WTC11 (cell line): ENCODE measurements at regions not wholly inside any gene's neighbourhood (a gene's known extent, or its start where the extent isn't known, plus 50 kb on each side); places are given as distances from the start of the nearest gene placed in this dataset.
"Not testable (repeated sequence)": the region's sequence is repeated elsewhere in the genome, so short reads cannot be mapped to it uniquely, and the experiment has no call there.

Source experiments
- ATAC-seq: fragments of 200-7000 bp; cut with Tn5 transposase; 2 replicates; pipeline ENCODE4 v1.10.0; 2021; ENCODE audit warnings: mild to moderate bottlenecking, moderate library complexity
- CTCF ChIA-PET: fragments of 300-600 bp; sonication (Branson Sonifier 250); formaldehyde crosslinking; loops from one replicate; lab custom pipeline; 2021; ENCODE audit warnings: antibody characterized with exemption; lab: Charles Lee
- POLR2A ChIA-PET: fragments of 350-600 bp; sonication (Branson Sonifier 250); formaldehyde crosslinking; loops from one replicate; lab custom pipeline; 2021; ENCODE audit warnings: antibody characterized with exemption; lab: Charles Lee
- DNase-seq: peaks from one replicate; pipeline ENCODE4 v3.0.0; 2021; ENCODE audit warnings: low spot score
- H3K27ac Mint-ChIP-seq: 2 replicates; pipeline ENCODE4 v1.8.0; 2021; ENCODE audit warnings: mixed read lengths
- H3K27me3 Mint-ChIP-seq: 2 replicates; pipeline ENCODE4 v1.8.0; 2021; ENCODE audit warnings: low read depth, mild to moderate bottlenecking, moderate library complexity, mixed read lengths
- H3K36me3 Mint-ChIP-seq: 2 replicates; pipeline ENCODE4 v1.8.0; 2021; ENCODE audit warnings: mixed read lengths
- H3K4me1 Mint-ChIP-seq: 2 replicates; pipeline ENCODE4 v1.8.0; 2022; ENCODE audit warnings: mixed read lengths
- H3K4me3 Mint-ChIP-seq: 2 replicates; pipeline ENCODE4 v1.8.0; 2021; ENCODE audit warnings: mild to moderate bottlenecking, moderate library complexity, mixed read lengths
- H3K9me3 Mint-ChIP-seq: 2 replicates; pipeline ENCODE4 v1.8.0; 2021; ENCODE audit warnings: mixed read lengths
- ELF4 ChIP-seq: sonication (generic); formaldehyde crosslinking; IDR thresholded peaks from 2 replicates; pipeline ENCODE4 v1.8.1; 2022; ENCODE audit warnings: low read depth, mild to moderate bottlenecking, moderate library complexity, missing genetic modification reagents
- FOXJ3 ChIP-seq: sonication (generic); formaldehyde crosslinking; IDR thresholded peaks from 2 replicates; pipeline ENCODE4 v1.9.0; 2021; ENCODE audit warnings: missing genetic modification reagents, mild to moderate bottlenecking, borderline replicate concordance
- HMGA2 ChIP-seq: fragments of 250-450 bp; sonication (Bioruptor Pico); IDR thresholded peaks from 2 replicates; pipeline ENCODE4 v1.4.0; 2021; ENCODE audit warnings: mild to moderate bottlenecking, moderate library complexity
- NFE2L1 ChIP-seq: sonication (generic); formaldehyde crosslinking; IDR thresholded peaks from 2 replicates; pipeline ENCODE4 v1.8.1; 2023; ENCODE audit warnings: missing genetic modification reagents
- RORB ChIP-seq: fragments of 250-450 bp; sonication (Bioruptor Pico); IDR thresholded peaks from 2 replicates; pipeline ENCODE4 v1.9.0; 2021; ENCODE audit warnings: mild to moderate bottlenecking
- SOX15 ChIP-seq: fragments of 250-450 bp; sonication (Bioruptor Pico); IDR thresholded peaks from 2 replicates; pipeline ENCODE4 v1.9.0; 2021; ENCODE audit warnings: mild to moderate bottlenecking
- TP53 ChIP-seq: sonication (generic); formaldehyde crosslinking; IDR thresholded peaks from 2 replicates; pipeline ENCODE4 v1.8.1; 2023; ENCODE audit warnings: mild to moderate bottlenecking, missing genetic modification reagents
- ZNF232 ChIP-seq: sonication (generic); formaldehyde crosslinking; IDR thresholded peaks from 2 replicates; pipeline ENCODE4 v1.8.0; 2022; ENCODE audit warnings: mild to moderate bottlenecking, missing genetic modification reagents
- TF ChIP-seq, protein P1 (sequence below): sonication (generic); formaldehyde crosslinking; IDR thresholded peaks from 2 replicates; pipeline ENCODE4 v1.8.1; 2022; ENCODE audit warnings: mild to moderate bottlenecking, moderate library complexity, missing genetic modification reagents
- TF ChIP-seq, protein P2 (sequence below): fragments of 250-450 bp; sonication (Bioruptor Pico); IDR thresholded peaks from 2 replicates; pipeline ENCODE4 v2.1.2; 2022; ENCODE audit warnings: mild to moderate bottlenecking, moderate library complexity
- TF ChIP-seq, protein P3 (sequence below): sonication (generic); formaldehyde crosslinking; IDR thresholded peaks from 2 replicates; pipeline ENCODE4 v1.8.1; 2023; ENCODE audit warnings: mild to moderate bottlenecking, missing genetic modification reagents
- TF ChIP-seq, protein P4 (sequence below): sonication (generic); formaldehyde crosslinking; IDR thresholded peaks from 2 replicates; pipeline ENCODE4 v1.8.1; 2023; ENCODE audit warnings: mild to moderate bottlenecking, missing genetic modification reagents, moderate library complexity
- TF ChIP-seq, protein P5 (sequence below): sonication (generic); formaldehyde crosslinking; IDR thresholded peaks from 2 replicates; pipeline ENCODE4 v1.8.0; 2022; ENCODE audit warnings: mild to moderate bottlenecking, missing genetic modification reagents
- TF ChIP-seq, protein P6 (sequence below): sonication (generic); formaldehyde crosslinking; IDR thresholded peaks from 2 replicates; pipeline ENCODE4 v1.8.1; 2023; ENCODE audit warnings: mild to moderate bottlenecking, missing genetic modification reagents, moderate library complexity

DNA sequence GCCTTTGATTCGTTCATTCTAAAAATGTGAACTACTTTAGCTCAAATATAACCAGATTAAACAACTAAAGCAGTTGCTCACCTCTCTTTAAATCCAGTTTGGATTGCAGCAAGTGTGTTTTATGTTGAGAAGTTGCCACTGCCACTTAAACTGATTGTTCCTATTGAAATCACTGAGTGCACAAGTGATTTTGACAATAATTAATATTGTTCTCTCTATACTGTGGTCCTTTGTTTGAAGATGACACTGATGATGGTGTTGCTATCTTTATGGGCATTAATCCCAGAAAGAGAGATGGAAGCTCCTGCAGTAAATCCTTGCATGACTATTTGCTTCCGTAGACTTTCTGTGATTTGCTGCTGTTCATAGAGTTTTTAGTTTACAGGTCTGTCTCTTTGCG is 251.4 kb upstream of the ZEB2 start:
- Mint-ChIP-seq H3K27ac (no peak overlapping the region), H3K9me3 (no peaks in the 10 kb centered on the region), H3K36me3 (no peaks in the 10 kb centered on the region), H3K4me3 (no peak overlapping the region), H3K27me3 (no peaks in the 10 kb centered on the region), H3K4me1 (peaks cover 18% of the 10 kb centered on the region)
- no peak for DNase-seq
- POLR2A ChIA-PET, result no interaction called here
- no peak for TF ChIP-seq ZNF232 (CRISPR knock-in tag)
- TF ChIP-seq, protein P1, sequence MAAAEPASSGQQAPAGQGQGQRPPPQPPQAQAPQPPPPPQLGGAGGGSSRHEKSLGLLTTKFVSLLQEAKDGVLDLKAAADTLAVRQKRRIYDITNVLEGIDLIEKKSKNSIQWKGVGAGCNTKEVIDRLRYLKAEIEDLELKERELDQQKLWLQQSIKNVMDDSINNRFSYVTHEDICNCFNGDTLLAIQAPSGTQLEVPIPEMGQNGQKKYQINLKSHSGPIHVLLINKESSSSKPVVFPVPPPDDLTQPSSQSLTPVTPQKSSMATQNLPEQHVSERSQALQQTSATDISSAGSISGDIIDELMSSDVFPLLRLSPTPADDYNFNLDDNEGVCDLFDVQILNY (CRISPR knock-in tag), result no peak
- no peak for TF ChIP-seq ELF4 (CRISPR knock-in tag)
- CTCF ChIA-PET, result no interaction called here
- ATAC-seq, result no peak

DNA sequence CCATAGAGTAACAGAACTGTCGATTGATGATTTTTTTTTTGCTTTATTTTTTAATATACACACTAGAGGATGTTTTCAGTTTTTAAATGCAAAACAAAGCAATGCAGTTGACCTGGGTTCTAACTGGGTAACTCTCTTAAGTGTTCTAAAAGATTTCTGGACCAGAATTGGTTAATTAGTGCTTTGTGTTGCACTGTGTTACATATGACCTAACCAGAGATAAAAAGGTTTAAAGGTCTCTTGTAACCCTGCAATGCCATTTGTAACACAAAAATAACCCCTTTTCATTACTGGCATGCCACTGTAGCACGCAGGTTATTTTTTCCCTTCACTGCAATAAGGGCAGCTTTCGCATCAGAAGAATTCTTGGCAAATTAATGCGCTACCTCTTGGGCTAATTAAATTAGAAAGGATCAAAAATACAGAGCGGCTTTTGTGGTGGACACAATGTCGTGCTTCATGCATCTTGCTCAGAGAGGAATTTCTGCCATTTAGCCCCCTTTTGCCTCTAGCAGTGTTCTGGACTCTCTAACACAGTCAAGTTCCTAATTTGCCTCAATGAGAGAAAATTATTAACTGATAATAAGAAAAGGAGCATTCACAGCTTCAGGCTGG is 250.8 kb upstream of the ZEB2 start:
- H3K9me3 Mint-ChIP-seq, result no peaks in the 10 kb centered on the region
- no peaks in the 10 kb centered on the region for H3K36me3 Mint-ChIP-seq
- H3K4me1 Mint-ChIP-seq, result peaks cover 15% of the 10 kb centered on the region
- TF ChIP-seq, protein P2, sequence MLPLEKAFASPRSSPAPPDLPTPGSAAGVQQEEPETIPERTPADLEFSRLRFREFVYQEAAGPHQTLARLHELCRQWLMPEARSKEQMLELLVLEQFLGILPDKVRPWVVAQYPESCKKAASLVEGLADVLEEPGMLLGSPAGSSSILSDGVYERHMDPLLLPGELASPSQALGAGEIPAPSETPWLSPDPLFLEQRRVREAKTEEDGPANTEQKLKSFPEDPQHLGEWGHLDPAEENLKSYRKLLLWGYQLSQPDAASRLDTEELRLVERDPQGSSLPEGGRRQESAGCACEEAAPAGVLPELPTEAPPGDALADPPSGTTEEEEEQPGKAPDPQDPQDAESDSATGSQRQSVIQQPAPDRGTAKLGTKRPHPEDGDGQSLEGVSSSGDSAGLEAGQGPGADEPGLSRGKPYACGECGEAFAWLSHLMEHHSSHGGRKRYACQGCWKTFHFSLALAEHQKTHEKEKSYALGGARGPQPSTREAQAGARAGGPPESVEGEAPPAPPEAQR (CRISPR knock-in tag), result no peak
- TF ChIP-seq, protein P1 (CRISPR knock-in tag), result no peak
- no peak for TF ChIP-seq TP53 (CRISPR knock-in tag)
- no peak for TF ChIP-seq SOX15 (CRISPR knock-in tag)
- ChIA-PET CTCF (no interaction called here), POLR2A (no interaction called here)
- ATAC-seq, result no peak
- H3K27ac Mint-ChIP-seq, result no peak overlapping the region
- no peak for DNase-seq
- no peak overlapping the region for H3K4me3 Mint-ChIP-seq
- no peaks in the 10 kb centered on the region for H3K27me3 Mint-ChIP-seq

DNA sequence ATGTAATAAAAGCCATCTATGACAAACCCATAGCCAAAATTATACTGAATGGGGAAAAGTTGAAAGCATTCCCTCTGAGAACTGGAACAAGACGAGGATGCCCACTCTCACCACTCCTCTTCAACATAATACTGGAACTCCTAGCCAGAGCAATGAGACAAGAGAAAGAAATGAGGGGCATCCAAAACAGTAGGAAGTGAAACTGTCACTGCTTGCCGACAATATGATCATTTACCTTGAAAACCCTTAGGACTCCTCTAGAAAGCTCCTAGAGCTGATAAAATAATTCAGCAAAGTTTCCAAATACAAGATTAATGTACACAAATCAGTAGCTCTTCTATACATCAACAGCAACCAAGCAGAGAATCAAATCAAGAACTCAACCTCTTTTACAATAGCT is 241.0 kb upstream of the ZEB2 start:
- DNase-seq, H3K27me3 Mint-ChIP-seq, CTCF ChIA-PET, H3K4me1 Mint-ChIP-seq, H3K36me3 Mint-ChIP-seq, H3K27ac Mint-ChIP-seq, POLR2A ChIA-PET, H3K4me3 Mint-ChIP-seq, ATAC-seq: not testable (repeated sequence)
- peaks cover 11% of the 10 kb centered on the region; the same call in 1 of the 2 replicates for H3K9me3 Mint-ChIP-seq

DNA sequence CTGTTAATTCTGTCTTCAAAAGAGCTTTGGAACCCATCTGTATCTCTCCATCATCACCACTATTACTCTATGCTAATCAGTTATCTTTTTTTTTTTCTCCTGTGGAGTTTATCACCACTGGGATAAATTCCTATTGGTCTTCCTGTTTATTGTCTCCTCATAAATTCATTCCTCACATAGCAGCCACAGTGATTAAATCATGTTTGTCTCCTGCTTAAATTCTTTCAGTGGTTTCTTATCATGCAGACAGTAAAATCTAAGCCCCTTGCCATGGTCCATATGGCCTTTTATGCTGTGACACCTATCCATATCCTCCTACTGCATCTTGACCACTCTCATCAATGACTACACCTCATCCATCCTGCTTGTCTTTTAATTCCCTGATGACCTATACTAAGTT is 239.8 kb upstream of the ZEB2 start:
- Mint-ChIP-seq H3K4me1 (peaks cover 11% of the 10 kb centered on the region), H3K27ac (no peak overlapping the region)

DNA sequence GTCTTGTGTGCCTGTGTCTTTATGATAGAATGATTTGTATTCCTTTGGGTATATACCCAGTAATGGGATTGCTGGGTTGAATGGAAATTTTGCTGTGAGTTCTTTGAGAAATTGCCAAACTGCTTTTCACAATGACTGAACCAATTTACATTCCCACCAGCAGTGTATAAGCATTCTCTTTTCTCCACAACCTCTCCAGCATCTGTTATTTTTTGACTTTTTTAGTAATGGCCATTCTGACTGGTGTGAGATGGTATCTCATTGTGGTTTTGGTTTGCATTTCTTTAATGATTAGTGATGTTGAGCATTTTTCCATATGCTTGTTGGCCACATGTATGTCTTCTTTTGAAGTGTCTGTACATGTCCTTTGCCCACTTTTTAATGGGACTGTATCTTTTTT is 238.3 kb upstream of the ZEB2 start:
- CTCF ChIA-PET, H3K4me3 Mint-ChIP-seq, ATAC-seq, H3K27ac Mint-ChIP-seq, H3K36me3 Mint-ChIP-seq, H3K27me3 Mint-ChIP-seq, POLR2A ChIA-PET, DNase-seq: not testable (repeated sequence)
- Mint-ChIP-seq H3K9me3 (peaks cover 11% of the 10 kb centered on the region; the same call in 1 of the 2 replicates), H3K4me1 (peaks cover 11% of the 10 kb centered on the region)

More for the DNA sequence above, 239.8 kb upstream of the ZEB2 start:
- no peak for TF ChIP-seq RORB (CRISPR knock-in tag)
- TF ChIP-seq, protein P3, sequence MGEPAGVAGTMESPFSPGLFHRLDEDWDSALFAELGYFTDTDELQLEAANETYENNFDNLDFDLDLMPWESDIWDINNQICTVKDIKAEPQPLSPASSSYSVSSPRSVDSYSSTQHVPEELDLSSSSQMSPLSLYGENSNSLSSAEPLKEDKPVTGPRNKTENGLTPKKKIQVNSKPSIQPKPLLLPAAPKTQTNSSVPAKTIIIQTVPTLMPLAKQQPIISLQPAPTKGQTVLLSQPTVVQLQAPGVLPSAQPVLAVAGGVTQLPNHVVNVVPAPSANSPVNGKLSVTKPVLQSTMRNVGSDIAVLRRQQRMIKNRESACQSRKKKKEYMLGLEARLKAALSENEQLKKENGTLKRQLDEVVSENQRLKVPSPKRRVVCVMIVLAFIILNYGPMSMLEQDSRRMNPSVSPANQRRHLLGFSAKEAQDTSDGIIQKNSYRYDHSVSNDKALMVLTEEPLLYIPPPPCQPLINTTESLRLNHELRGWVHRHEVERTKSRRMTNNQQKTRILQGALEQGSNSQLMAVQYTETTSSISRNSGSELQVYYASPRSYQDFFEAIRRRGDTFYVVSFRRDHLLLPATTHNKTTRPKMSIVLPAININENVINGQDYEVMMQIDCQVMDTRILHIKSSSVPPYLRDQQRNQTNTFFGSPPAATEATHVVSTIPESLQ (CRISPR knock-in tag), result no peak
- TF ChIP-seq HMGA2 (CRISPR knock-in tag), result no peak
- TF ChIP-seq ELF4 (CRISPR knock-in tag), result no peak
- TF ChIP-seq, protein P4, sequence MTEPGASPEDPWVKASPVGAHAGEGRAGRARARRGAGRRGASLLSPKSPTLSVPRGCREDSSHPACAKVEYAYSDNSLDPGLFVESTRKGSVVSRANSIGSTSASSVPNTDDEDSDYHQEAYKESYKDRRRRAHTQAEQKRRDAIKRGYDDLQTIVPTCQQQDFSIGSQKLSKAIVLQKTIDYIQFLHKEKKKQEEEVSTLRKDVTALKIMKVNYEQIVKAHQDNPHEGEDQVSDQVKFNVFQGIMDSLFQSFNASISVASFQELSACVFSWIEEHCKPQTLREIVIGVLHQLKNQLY (CRISPR knock-in tag), result no peak
- TF ChIP-seq, protein P5, sequence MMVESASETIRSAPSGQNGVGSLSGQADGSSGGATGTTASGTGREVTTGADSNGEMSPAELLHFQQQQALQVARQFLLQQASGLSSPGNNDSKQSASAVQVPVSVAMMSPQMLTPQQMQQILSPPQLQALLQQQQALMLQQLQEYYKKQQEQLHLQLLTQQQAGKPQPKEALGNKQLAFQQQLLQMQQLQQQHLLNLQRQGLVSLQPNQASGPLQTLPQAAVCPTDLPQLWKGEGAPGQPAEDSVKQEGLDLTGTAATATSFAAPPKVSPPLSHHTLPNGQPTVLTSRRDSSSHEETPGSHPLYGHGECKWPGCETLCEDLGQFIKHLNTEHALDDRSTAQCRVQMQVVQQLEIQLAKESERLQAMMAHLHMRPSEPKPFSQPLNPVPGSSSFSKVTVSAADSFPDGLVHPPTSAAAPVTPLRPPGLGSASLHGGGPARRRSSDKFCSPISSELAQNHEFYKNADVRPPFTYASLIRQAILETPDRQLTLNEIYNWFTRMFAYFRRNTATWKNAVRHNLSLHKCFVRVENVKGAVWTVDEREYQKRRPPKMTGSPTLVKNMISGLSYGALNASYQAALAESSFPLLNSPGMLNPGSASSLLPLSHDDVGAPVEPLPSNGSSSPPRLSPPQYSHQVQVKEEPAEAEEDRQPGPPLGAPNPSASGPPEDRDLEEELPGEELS, result no peak
- no peak for TF ChIP-seq NFE2L1 (CRISPR knock-in tag)
- TF ChIP-seq FOXJ3 (CRISPR knock-in tag), result no peak
- TF ChIP-seq, protein P6, sequence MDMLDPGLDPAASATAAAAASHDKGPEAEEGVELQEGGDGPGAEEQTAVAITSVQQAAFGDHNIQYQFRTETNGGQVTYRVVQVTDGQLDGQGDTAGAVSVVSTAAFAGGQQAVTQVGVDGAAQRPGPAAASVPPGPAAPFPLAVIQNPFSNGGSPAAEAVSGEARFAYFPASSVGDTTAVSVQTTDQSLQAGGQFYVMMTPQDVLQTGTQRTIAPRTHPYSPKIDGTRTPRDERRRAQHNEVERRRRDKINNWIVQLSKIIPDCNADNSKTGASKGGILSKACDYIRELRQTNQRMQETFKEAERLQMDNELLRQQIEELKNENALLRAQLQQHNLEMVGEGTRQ (CRISPR knock-in tag), result no peak
- DNase-seq (no peak), ATAC-seq (no peak)
- Mint-ChIP-seq H3K4me3 (no peak overlapping the region), H3K36me3 (no peaks in the 10 kb centered on the region), H3K9me3 (peaks cover 11% of the 10 kb centered on the region; the same call in 1 of the 2 replicates), H3K27me3 (no peaks in the 10 kb centered on the region)
- ChIA-PET CTCF (no interaction called here), POLR2A (no interaction called here)
